ENCODE measurements at regions not wholly inside any gene's neighbourhood (a gene's known extent, or its start where the extent isn't known, plus 50 kb on each side); places are given as distances from the start of the nearest gene placed in this dataset.

- CTCF ChIA-PET: no interaction called here
- H3K4me1 ChIP-seq (ENCODE audit: control insufficient read depth, insufficient read depth, low read length): no peaks in the 10 kb centered on the region
- POLR2A ChIA-PET: no interaction called here
- H3K9me3 ChIP-seq (ENCODE audit: control insufficient read depth, insufficient read depth, low read depth, low read length): no peaks in the 10 kb centered on the region
- TF ChIP-seq ZFP37 (tag by site-specific recombination; IDR thresholded peaks at IDR 0.05) (no peak), CTCF (tag by site-specific recombination; IDR thresholded peaks at IDR 0.05) (no peak), ZNF48 (tag by site-specific recombination; IDR thresholded peaks at IDR 0.05) (no peak), ZNF280C (tag by site-specific recombination; IDR thresholded peaks at IDR 0.05) (no peak), KLF8 (tag by site-specific recombination; IDR thresholded peaks at IDR 0.05) (no peak)
- TF ChIP-seq, protein P1, sequence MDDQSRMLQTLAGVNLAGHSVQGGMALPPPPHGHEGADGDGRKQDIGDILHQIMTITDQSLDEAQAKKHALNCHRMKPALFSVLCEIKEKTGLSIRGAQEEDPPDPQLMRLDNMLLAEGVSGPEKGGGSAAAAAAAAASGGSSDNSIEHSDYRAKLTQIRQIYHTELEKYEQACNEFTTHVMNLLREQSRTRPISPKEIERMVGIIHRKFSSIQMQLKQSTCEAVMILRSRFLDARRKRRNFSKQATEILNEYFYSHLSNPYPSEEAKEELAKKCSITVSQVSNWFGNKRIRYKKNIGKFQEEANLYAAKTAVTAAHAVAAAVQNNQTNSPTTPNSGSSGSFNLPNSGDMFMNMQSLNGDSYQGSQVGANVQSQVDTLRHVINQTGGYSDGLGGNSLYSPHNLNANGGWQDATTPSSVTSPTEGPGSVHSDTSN (CRISPR knock-in tag; IDR thresholded peaks at IDR 0.05): no peak
- H3K36me3 ChIP-seq (ENCODE audit: control insufficient read depth in 2 of 2, insufficient read depth in 1 of 2, low read length in 2 of 2): no peaks in the 10 kb centered on the region
- H3K4me3 ChIP-seq (ENCODE audit: low read depth, low read length): no peak overlapping the region
- H3K27ac ChIP-seq (ENCODE audit: extremely low read depth, low read depth, low read length): no peak overlapping the region
Measured at GRCh38 chr2:82317012-82317411, 2012.5 kb upstream of the LRRTM1 start.

DNA sequence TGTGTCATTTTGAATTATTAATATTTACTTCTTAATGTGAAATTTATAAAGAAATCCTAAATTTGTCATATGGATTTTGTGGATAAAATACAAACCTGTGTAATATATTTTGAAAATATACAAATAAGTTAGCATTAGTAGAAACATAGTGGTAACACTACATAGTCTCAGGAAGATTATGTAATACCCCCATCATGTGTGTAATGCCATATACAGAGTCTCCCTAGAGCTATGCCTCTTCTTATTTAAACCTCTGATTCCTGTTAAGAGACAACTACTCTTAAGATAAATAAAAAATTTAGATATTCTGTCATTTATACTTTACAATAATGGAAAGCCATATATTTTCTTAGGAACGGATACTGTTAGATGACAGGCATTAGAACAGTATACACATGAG, 2012.0 kb upstream of the LRRTM1 start:
- Histone ChIP-seq H3K4me1 (ENCODE audit: control insufficient read depth, insufficient read depth, low read length) (no peaks in the 10 kb centered on the region), H3K4me3 (ENCODE audit: low read depth, low read length) (no peak overlapping the region), H3K9me3 (ENCODE audit: control insufficient read depth, insufficient read depth, low read depth, low read length) (no peaks in the 10 kb centered on the region), H3K27ac (ENCODE audit: extremely low read depth, low read depth, low read length) (no peak overlapping the region), H3K36me3 (ENCODE audit: control insufficient read depth in 2 of 2, insufficient read depth in 1 of 2, low read length in 2 of 2) (no peaks in the 10 kb centered on the region)
- ChIA-PET CTCF (no interaction called here), POLR2A (no interaction called here)
- TF ChIP-seq ZNF529 (tag by site-specific recombination; IDR thresholded peaks at IDR 0.05; ENCODE audit: insufficient replicate concordance): no peak

GRCh38 chr2:82314836-82315472, 2010.4 kb upstream of the LRRTM1 start:
- Histone ChIP-seq H3K36me3 (ENCODE audit: control insufficient read depth in 2 of 2, insufficient read depth in 1 of 2, low read length in 2 of 2) (no peaks in the 10 kb centered on the region), H3K4me3 (ENCODE audit: low read depth, low read length) (no peak overlapping the region), H3K4me1 (ENCODE audit: control insufficient read depth, insufficient read depth, low read length) (no peaks in the 10 kb centered on the region), H3K27ac (ENCODE audit: extremely low read depth, low read depth, low read length) (no peak overlapping the region), H3K9me3 (ENCODE audit: control insufficient read depth, insufficient read depth, low read depth, low read length) (no peaks in the 10 kb centered on the region)
- TF ChIP-seq KLF7 (tag by site-specific recombination; IDR thresholded peaks at IDR 0.05; ENCODE audit: borderline replicate concordance) (no peak), HOXD13 (CRISPR knock-in tag; IDR thresholded peaks at IDR 0.05; ENCODE audit: borderline replicate concordance) (no peak), ZNF473 (tag by site-specific recombination; IDR thresholded peaks at IDR 0.05) (no peak), ZNF768 (tag by site-specific recombination; IDR thresholded peaks at IDR 0.05) (no peak), ZBTB10 (tag by site-specific recombination; IDR thresholded peaks at IDR 0.05) (no peak), ZNF211 (tag by site-specific recombination; IDR thresholded peaks at IDR 0.05; ENCODE audit: low read depth) (no peak)
- ChIA-PET CTCF (no interaction called here), POLR2A (no interaction called here)

All from HEK293 (cell line).